NCI-H2171 treated with DMSO at 0.1 percent for 48 hours (cell line): ENCODE measurements at regions not wholly inside any gene's neighbourhood (a gene's known extent, or its start where the extent isn't known, plus 50 kb on each side); places are given as distances from the start of the nearest gene placed in this dataset.

Experiments used
- DNase-seq: peaks from one replicate; lab custom pipeline; 2025; lab: John Stamatoyannopoulos, UW

GRCh38 chr18:37661061-37661460 lies 95.5 kb upstream of the CELF4 start:
- no peak for DNase-seq

GRCh38 chr18:37660658-37661057 lies 95.1 kb upstream of the CELF4 start:
- DNase-seq, result no peak

- no peak for DNase-seq
Measured at GRCh38 chr18:37659906-37660305, 94.3 kb upstream of the CELF4 start.

- no peak for DNase-seq
Measured at GRCh38 chr18:37658894-37659293, 93.3 kb upstream of the CELF4 start.

- no peak for DNase-seq
Measured at GRCh38 chr18:37657493-37657892, 91.9 kb upstream of the CELF4 start.

- DNase-seq, result no peak
Measured at GRCh38 chr18:37654731-37655369, 89.3 kb upstream of the CELF4 start.

- DNase-seq, result no peak
Measured at GRCh38 chr18:37654034-37654433, 88.4 kb upstream of the CELF4 start.

- DNase-seq, result peak; percentile 2
Measured at GRCh38 chr18:37653618-37654017, 88.0 kb upstream of the CELF4 start.

GRCh38 chr18:37649930-37650329 lies 84.3 kb upstream of the CELF4 start:
- DNase-seq, result no peak

GRCh38 chr18:37649416-37649815 lies 83.8 kb upstream of the CELF4 start:
- no peak for DNase-seq

GRCh38 chr18:37641573-37641972 lies 76.0 kb upstream of the CELF4 start:
- DNase-seq, result no peak

- DNase-seq, result no peak
Measured at GRCh38 chr18:37640504-37640903, 74.9 kb upstream of the CELF4 start.

- no peak for DNase-seq
Measured at GRCh38 chr18:37639846-37640245, 74.2 kb upstream of the CELF4 start.

- DNase-seq, result no peak
Measured at GRCh38 chr18:37637478-37637850, 71.9 kb upstream of the CELF4 start.

GRCh38 chr18:37636831-37637477 lies 71.4 kb upstream of the CELF4 start:
- no peak for DNase-seq

- DNase-seq, result peak; percentile 44
Measured at GRCh38 chr18:37634516-37634915, 68.9 kb upstream of the CELF4 start.

- no peak for DNase-seq
Measured at GRCh38 chr18:37631422-37631821, 65.8 kb upstream of the CELF4 start.

GRCh38 chr18:37630334-37630733 lies 64.7 kb upstream of the CELF4 start:
- DNase-seq, result no peak

GRCh38 chr18:37628470-37629220 lies 63.0 kb upstream of the CELF4 start:
- no peak for DNase-seq

- no peak for DNase-seq
Measured at GRCh38 chr18:37624318-37624717, 58.7 kb upstream of the CELF4 start.

- DNase-seq, result no peak
Measured at GRCh38 chr18:37619964-37620363, 54.4 kb upstream of the CELF4 start.

- DNase-seq, result no peak
Measured at GRCh38 chr18:37617623-37618022, 52.0 kb upstream of the CELF4 start.
